Naive thymus-derived CD4-positive, alpha-beta T cell (primary cell): ENCODE measurements at regions not wholly inside any gene's neighbourhood (a gene's known extent, or its start where the extent isn't known, plus 50 kb on each side); places are given as distances from the start of the nearest gene placed in this dataset.
"Not testable (repeated sequence)": the region's sequence is repeated elsewhere in the genome, so short reads cannot be mapped to it uniquely, and the experiment has no call there.

ENCODE experiments used
- ATAC-seq: fragments of 150-1000 bp; cut with Tn5 transposase; 2 replicates; pipeline ENCODE4 v1.10.0; 2021; ENCODE audit warnings: mild to moderate bottlenecking, moderate library complexity
- CTCF ChIA-PET: fragments of 350-600 bp; sonication (Branson Sonifier 250); formaldehyde crosslinking; loops from one replicate; lab custom pipeline; 2021; ENCODE audit warnings: antibody characterized with exemption; lab: Charles Lee
- POLR2A ChIA-PET: fragments of 350-600 bp; sonication (Branson Sonifier 250); formaldehyde crosslinking; loops from one replicate; lab custom pipeline; 2021; ENCODE audit warnings: antibody characterized with exemption, inconsistent platforms; lab: Charles Lee
- DNase-seq, 9 donors: peaks; one replicate each; pipeline versions ENCODE4 v3.0.0 to v3.0.0-alpha.2; 2020 to 2022; ENCODE audit warnings: mixed read lengths in 1 of 9
- H3K27ac ChIP-seq: one replicate; pipeline ENCODE4 v1.7.0; 2013; ENCODE audit warnings: mild to moderate bottlenecking, low read depth, low read length, moderate library complexity
- H3K27me3 ChIP-seq, 2 donors: one replicate each; pipeline ENCODE4 v1.7.0; 2013; ENCODE audit warnings: low read length in 2 of 2, mild to moderate bottlenecking in 2 of 2, moderate library complexity in 2 of 2; ENCODE audit not compliant: control insufficient read depth in 2 of 2, insufficient read depth in 2 of 2
- H3K36me3 ChIP-seq, 3 experiments: 1 replicate in 2 of 3; 2 replicates in 1 of 3; pipeline ENCODE4 v1.7.0; 2013; ENCODE audit warnings: low read length in 3 of 3, mild to moderate bottlenecking in 3 of 3, moderate library complexity in 1 of 3; ENCODE audit not compliant: insufficient read depth in 3 of 3, control insufficient read depth in 2 of 3
- H3K4me1 ChIP-seq, 2 donors: one replicate each; pipeline ENCODE4 v1.7.0; 2013; ENCODE audit warnings: low read length in 2 of 2, mild to moderate bottlenecking in 2 of 2, moderate library complexity in 1 of 2; ENCODE audit not compliant: control insufficient read depth in 2 of 2, insufficient read depth in 2 of 2
- H3K4me3 ChIP-seq: 2 replicates; pipeline ENCODE4 v1.7.0; 2013; ENCODE audit warnings: mild to moderate bottlenecking, low read length
- H3K9me3 ChIP-seq, 3 experiments: 1 replicate in 2 of 3; 2 replicates in 1 of 3; pipeline ENCODE4 v1.7.0; 2013; ENCODE audit warnings: low read length in 3 of 3; ENCODE audit not compliant: control insufficient read depth in 2 of 3
- H3K27ac Mint-ChIP-seq, 9 donors: one replicate each; pipeline ENCODE4 v1.8.0; 2020 to 2022; ENCODE audit warnings: mixed read lengths in 9 of 9, mild to moderate bottlenecking in 8 of 9, moderate library complexity in 5 of 9, inconsistent platforms in 2 of 9
- H3K27me3 Mint-ChIP-seq, 5 donors: one replicate each; pipeline ENCODE4 v1.8.0; 2021 to 2022; ENCODE audit warnings: mixed read lengths in 5 of 5, mild to moderate bottlenecking in 1 of 5
- H3K36me3 Mint-ChIP-seq, 5 donors: one replicate each; pipeline ENCODE4 v1.8.0; 2020 to 2022; ENCODE audit warnings: mixed read lengths in 5 of 5, mild to moderate bottlenecking in 3 of 5, inconsistent platforms in 1 of 5
- H3K4me1 Mint-ChIP-seq, 7 donors: one replicate each; pipeline ENCODE4 v1.8.0; 2020 to 2022; ENCODE audit warnings: mixed read lengths in 7 of 7, mild to moderate bottlenecking in 3 of 7, inconsistent platforms in 1 of 7
- H3K4me3 Mint-ChIP-seq, 10 donors: one replicate each; pipeline ENCODE4 v1.8.0; 2020 to 2022; ENCODE audit warnings: mild to moderate bottlenecking in 10 of 10, mixed read lengths in 10 of 10, moderate library complexity in 6 of 10, inconsistent platforms in 2 of 10
- H3K9me3 Mint-ChIP-seq, 11 donors: one replicate each; pipeline ENCODE4 v1.8.0; 2020 to 2022; ENCODE audit warnings: mixed read lengths in 11 of 11, mild to moderate bottlenecking in 4 of 11, inconsistent platforms in 1 of 11, moderate library complexity in 1 of 11
- intact Hi-C, 2 donors: fragments of 100-400 bp; cut with micrococcal nuclease; formaldehyde crosslinking; loops; one replicate each; pipeline ENCODE4 v1.15.1; 2023

GRCh38 chr14:92241966-92242595 is 80.9 kb upstream of the SLC24A4 start:
- H3K4me3 Mint-ChIP-seq: no peak overlapping the region
- Histone ChIP-seq H3K4me3 (no peak overlapping the region), H3K27ac (no peak overlapping the region), H3K27me3 (no peaks in the 10 kb centered on the region), H3K9me3 (peaks cover 0 to 15% (median 7%) of the 10 kb centered on the region in 3 experiments), H3K36me3 (no peaks in the 10 kb centered on the region), H3K4me1 (no peaks in the 10 kb centered on the region)
- intact Hi-C loops: no loop called here
- ATAC-seq (no peak), DNase-seq (no peak)
- peaks cover 0 to 44% (median 32%) of the 10 kb centered on the region in 11 donors for H3K9me3 Mint-ChIP-seq
- H3K36me3 Mint-ChIP-seq: peaks cover 0 to 19% (median 5%) of the 10 kb centered on the region in 5 donors
- ChIA-PET POLR2A (no interaction called here), CTCF (no interaction called here)
- H3K27me3 Mint-ChIP-seq: peaks cover 0 to 5% (median 0%) of the 10 kb centered on the region in 5 donors
- peaks cover 0 to 13% (median 0%) of the 10 kb centered on the region in 7 donors for H3K4me1 Mint-ChIP-seq
- H3K27ac Mint-ChIP-seq: no peak overlapping the region

DNA sequence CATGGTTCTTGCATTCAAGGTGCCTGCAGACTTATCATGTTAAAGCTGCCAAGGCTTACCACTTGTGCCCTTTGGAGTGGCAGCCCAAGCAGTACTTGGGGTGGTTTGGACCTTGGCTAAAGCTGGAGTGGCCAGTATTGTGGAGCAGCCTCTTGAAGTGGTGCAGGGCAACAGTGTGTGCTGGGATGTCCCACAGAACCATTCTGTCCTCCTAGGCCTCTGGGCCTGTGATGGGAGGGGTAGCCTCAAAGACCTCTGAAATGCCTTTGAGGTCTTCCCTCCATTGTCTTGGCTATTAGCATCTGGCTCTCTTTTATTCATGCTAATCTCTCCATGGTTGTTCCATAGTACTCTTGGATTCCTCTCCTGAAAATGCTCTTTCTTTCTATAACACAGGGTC is 78.2 kb upstream of the SLC24A4 start:
- peaks cover 0 to 19% (median 5%) of the 10 kb centered on the region in 5 donors for H3K36me3 Mint-ChIP-seq
- H3K4me1 Mint-ChIP-seq: peaks cover 0 to 13% (median 0%) of the 10 kb centered on the region in 7 donors
- Histone ChIP-seq H3K4me1 (no peaks in the 10 kb centered on the region), H3K27me3 (no peaks in the 10 kb centered on the region), H3K27ac (no peak overlapping the region), H3K4me3 (no peak overlapping the region), H3K9me3 (peaks cover 0 to 15% (median 7%) of the 10 kb centered on the region in 3 experiments), H3K36me3 (no peaks in the 10 kb centered on the region)
- ChIA-PET CTCF (no interaction called here), POLR2A (no interaction called here)
- H3K9me3 Mint-ChIP-seq: peaks cover 0 to 45% (median 32%) of the 10 kb centered on the region in 11 donors
- intact Hi-C loops: no loop called here
- no peak for ATAC-seq
- no peak overlapping the region for H3K27ac Mint-ChIP-seq
- no peak overlapping the region for H3K4me3 Mint-ChIP-seq
- no peak for DNase-seq
- H3K27me3 Mint-ChIP-seq: peaks cover 0 to 6% (median 5%) of the 10 kb centered on the region in 5 donors

- H3K36me3 ChIP-seq: no peaks in the 10 kb centered on the region
- H3K4me1 ChIP-seq: no peaks in the 10 kb centered on the region
- no peak overlapping the region for H3K27ac ChIP-seq
- H3K36me3 Mint-ChIP-seq: peaks cover 0 to 19% (median 5%) of the 10 kb centered on the region in 5 donors
- H3K4me3 Mint-ChIP-seq: no peak overlapping the region
- peaks cover 0 to 15% (median 7%) of the 10 kb centered on the region in 3 experiments for H3K9me3 ChIP-seq
- H3K4me1 Mint-ChIP-seq: peaks cover 0 to 13% (median 0%) of the 10 kb centered on the region in 7 donors
- ChIA-PET CTCF (interaction anchor here (0.6 kb wide), 1 partner anchor 27 kb away, joined by 3 read pairs; no protein-coding TSS in a partner anchor), POLR2A (no interaction called here)
- H3K4me3 ChIP-seq: no peak overlapping the region
- intact Hi-C loops: no loop called here
- H3K27ac Mint-ChIP-seq: no peak overlapping the region
- ATAC-seq: peak; percentile 79
- H3K27me3 Mint-ChIP-seq: peaks cover 9 to 29% (median 17%) of the 10 kb centered on the region in 5 donors
- no peak for DNase-seq
- peaks cover 0 to 44% (median 28%) of the 10 kb centered on the region in 11 donors for H3K9me3 Mint-ChIP-seq
- H3K27me3 ChIP-seq: no peaks in the 10 kb centered on the region
Observed at GRCh38 chr14:92247341-92247740, 75.6 kb upstream of the SLC24A4 start.

- ChIA-PET POLR2A (no interaction called here), CTCF (no interaction called here)
- intact Hi-C loops: no loop called here
- H3K9me3 ChIP-seq: peaks cover 0 to 15% (median 7%) of the 10 kb centered on the region in 3 experiments
- no peaks in the 10 kb centered on the region for H3K27me3 ChIP-seq
- no peak overlapping the region for H3K27ac ChIP-seq
- Mint-ChIP-seq H3K4me3 (no peak overlapping the region), H3K4me1 (peaks cover 0 to 13% (median 0%) of the 10 kb centered on the region in 7 donors), H3K36me3 (peaks cover 0 to 19% (median 5%) of the 10 kb centered on the region in 5 donors), H3K27ac (no peak overlapping the region), H3K9me3 (peaks cover 0 to 41% (median 28%) of the 10 kb centered on the region in 11 donors), H3K27me3 (peaks cover 9 to 35% (median 21%) of the 10 kb centered on the region in 5 donors)
- no peaks in the 10 kb centered on the region for H3K36me3 ChIP-seq
- no peak for DNase-seq
- no peak for ATAC-seq
- no peaks in the 10 kb centered on the region for H3K4me1 ChIP-seq
- H3K4me3 ChIP-seq: no peak overlapping the region
Observed at GRCh38 chr14:92247947-92248346, 75.0 kb upstream of the SLC24A4 start.

- H3K36me3 Mint-ChIP-seq: peaks cover 0 to 15% (median 5%) of the 10 kb centered on the region in 5 donors
- Histone ChIP-seq H3K9me3 (peaks cover 0 to 15% (median 7%) of the 10 kb centered on the region in 3 experiments), H3K27me3 (no peaks in the 10 kb centered on the region), H3K36me3 (no peaks in the 10 kb centered on the region), H3K4me3 (no peak overlapping the region), H3K27ac (no peak overlapping the region), H3K4me1 (no peaks in the 10 kb centered on the region)
- peak overlapping the region in 1 of 9 donors; percentile 11 for H3K27ac Mint-ChIP-seq
- DNase-seq (no peak), ATAC-seq (peak; percentile 67)
- H3K4me1 Mint-ChIP-seq: peaks cover 0 to 18% (median under 1%) of the 10 kb centered on the region in 7 donors
- H3K9me3 Mint-ChIP-seq: peaks cover 0 to 33% (median 25%) of the 10 kb centered on the region in 11 donors
- ChIA-PET CTCF (no interaction called here), POLR2A (no interaction called here)
- H3K27me3 Mint-ChIP-seq: peaks cover 15 to 42% (median 27%) of the 10 kb centered on the region in 5 donors
- no peak overlapping the region for H3K4me3 Mint-ChIP-seq
- intact Hi-C loops: no loop called here
Observed at GRCh38 chr14:92248696-92249095, 74.3 kb upstream of the SLC24A4 start.

DNA sequence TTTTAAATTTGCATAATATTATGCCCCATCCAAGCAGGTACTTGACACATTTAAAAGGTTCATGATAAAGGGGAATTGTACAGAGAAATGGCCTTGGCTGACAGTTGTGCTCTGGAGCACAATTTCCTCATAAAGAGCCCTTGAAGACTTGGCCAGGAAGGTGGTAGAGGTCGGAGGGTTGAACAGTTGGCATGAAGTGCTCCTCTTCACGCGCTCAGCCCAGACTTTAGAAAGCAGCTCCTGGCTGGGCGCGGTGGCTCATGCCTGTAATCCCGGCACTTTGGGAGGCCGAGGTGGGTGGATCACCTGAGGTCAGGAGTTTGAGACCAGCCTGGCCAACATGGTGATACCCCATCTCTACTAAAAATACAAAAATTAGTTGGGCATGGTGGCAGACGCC is 72.6 kb upstream of the SLC24A4 start:
- H3K36me3 Mint-ChIP-seq, CTCF ChIA-PET, H3K4me1 ChIP-seq, H3K9me3 ChIP-seq, H3K27me3 ChIP-seq, H3K36me3 ChIP-seq, H3K27ac Mint-ChIP-seq, H3K27ac ChIP-seq, ATAC-seq, DNase-seq, H3K4me3 ChIP-seq, POLR2A ChIA-PET, H3K4me3 Mint-ChIP-seq: not testable (repeated sequence)
- Mint-ChIP-seq H3K27me3 (peaks cover 31 to 59% (median 39%) of the 10 kb centered on the region in 5 donors), H3K4me1 (peaks cover 5 to 24% (median 11%) of the 10 kb centered on the region in 7 donors), H3K9me3 (peaks cover 0 to 19% (median 13%) of the 10 kb centered on the region in 11 donors)
- intact Hi-C loops: loop anchor here in 1 of 2 donors (10.0 kb wide), 1 partner anchor 74 kb away; the partner anchor contains the start of gene SLC24A4
